ENCODE measurements at regions not wholly inside any gene's neighbourhood (a gene's known extent, or its start where the extent isn't known, plus 50 kb on each side); places are given as distances from the start of the nearest gene placed in this dataset.

DNA sequence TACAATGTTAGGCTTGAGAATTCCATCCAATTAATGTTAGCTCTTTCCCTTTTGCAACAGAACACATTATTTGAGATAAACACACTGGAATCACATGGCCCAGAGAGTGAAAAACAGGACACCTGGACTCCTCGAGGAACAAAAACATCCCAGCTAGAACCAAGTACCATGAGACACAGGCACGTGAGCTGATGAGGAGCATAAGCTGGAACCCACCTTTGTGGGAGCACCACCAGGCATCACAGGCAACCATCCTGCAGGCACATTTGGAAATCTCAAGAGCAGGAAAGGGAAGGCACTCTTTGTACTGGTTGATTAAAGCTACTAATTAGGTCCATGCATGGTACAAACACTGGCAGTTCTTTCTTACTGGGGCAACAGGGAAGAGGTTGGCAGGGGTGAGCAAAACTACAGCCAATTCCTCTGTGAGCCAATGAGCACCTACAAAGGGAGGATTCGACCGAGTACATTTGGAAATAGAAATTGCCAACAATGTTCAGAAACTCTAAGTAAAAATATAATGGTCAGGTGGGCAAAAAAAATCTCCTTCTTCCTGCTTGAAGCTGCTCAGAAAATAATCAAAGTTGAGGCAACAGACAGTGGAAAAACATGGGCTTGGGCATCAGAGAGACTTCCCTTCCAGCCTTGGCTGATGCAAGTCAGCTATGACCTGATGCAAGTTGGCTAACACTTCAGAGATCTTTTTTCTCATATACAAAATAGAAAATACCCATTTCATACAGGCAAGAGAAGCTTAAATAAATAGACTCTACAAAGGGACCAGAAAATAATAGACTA, 216.7 kb downstream of the NUAK1 start:
- no peak for DNase-seq
- no peak overlapping the region for H3K27ac ChIP-seq (ENCODE audit: low read depth in 2 of 2, low read length in 2 of 2)
- H3K36me3 ChIP-seq (ENCODE audit: control insufficient read depth in 2 of 3, insufficient read depth in 3 of 3, low read length in 3 of 3): no peaks in the 10 kb centered on the region
- H3K4me3 ChIP-seq (ENCODE audit: low read length in 3 of 3): no peak overlapping the region
- H3K9ac ChIP-seq (ENCODE audit: low read length in 3 of 3): no peak overlapping the region
- no peak for FAIRE-seq
- no peaks in the 10 kb centered on the region for H3K9me3 ChIP-seq (ENCODE audit: control insufficient read depth in 2 of 3, insufficient read depth in 1 of 3, low read length in 3 of 3)
- no peaks in the 10 kb centered on the region for H3K27me3 ChIP-seq (ENCODE audit: control insufficient read depth, insufficient read depth, low read length)
- no peaks in the 10 kb centered on the region for H3K4me1 ChIP-seq (ENCODE audit: control insufficient read depth in 2 of 3, insufficient read depth in 2 of 3, low read depth in 1 of 3, low read length in 3 of 3)
- intact Hi-C loops (cut with DNase I): no loop called here
- TF ChIP-seq, protein P1, sequence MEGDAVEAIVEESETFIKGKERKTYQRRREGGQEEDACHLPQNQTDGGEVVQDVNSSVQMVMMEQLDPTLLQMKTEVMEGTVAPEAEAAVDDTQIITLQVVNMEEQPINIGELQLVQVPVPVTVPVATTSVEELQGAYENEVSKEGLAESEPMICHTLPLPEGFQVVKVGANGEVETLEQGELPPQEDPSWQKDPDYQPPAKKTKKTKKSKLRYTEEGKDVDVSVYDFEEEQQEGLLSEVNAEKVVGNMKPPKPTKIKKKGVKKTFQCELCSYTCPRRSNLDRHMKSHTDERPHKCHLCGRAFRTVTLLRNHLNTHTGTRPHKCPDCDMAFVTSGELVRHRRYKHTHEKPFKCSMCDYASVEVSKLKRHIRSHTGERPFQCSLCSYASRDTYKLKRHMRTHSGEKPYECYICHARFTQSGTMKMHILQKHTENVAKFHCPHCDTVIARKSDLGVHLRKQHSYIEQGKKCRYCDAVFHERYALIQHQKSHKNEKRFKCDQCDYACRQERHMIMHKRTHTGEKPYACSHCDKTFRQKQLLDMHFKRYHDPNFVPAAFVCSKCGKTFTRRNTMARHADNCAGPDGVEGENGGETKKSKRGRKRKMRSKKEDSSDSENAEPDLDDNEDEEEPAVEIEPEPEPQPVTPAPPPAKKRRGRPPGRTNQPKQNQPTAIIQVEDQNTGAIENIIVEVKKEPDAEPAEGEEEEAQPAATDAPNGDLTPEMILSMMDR (IDR thresholded peaks at IDR 0.05; ENCODE audit: borderline replicate concordance, extremely low read depth, insufficient read depth): no peak

DNA sequence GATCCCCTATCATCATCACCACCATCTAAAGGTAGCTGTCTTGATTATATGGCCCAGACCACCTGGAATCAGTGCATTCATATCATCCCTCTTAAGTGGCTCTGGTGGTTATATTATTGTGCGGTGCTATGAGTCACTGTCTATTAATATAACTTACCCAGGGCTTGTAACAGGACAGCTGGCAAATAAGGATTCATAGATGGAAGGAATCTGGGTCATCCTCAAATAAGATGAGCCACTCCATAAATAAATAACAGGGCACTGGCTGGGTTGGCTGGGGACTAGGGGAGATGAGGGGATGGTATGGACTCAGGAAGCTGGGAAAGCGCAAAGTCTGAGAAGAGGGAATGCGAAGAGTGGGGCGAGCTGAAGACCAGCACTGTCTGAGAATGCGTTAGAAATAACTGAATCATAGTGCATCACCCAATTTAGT, 216.1 kb downstream of the NUAK1 start:
- H3K27ac ChIP-seq (ENCODE audit: low read depth in 2 of 2, low read length in 2 of 2): no peak overlapping the region
- DNase-seq (no peak), FAIRE-seq (no peak)
- H3K27me3 ChIP-seq (ENCODE audit: control insufficient read depth, insufficient read depth, low read length): no peaks in the 10 kb centered on the region
- H3K4me1 ChIP-seq (ENCODE audit: control insufficient read depth in 2 of 3, insufficient read depth in 2 of 3, low read depth in 1 of 3, low read length in 3 of 3): no peaks in the 10 kb centered on the region
- no peaks in the 10 kb centered on the region for H3K36me3 ChIP-seq (ENCODE audit: control insufficient read depth in 2 of 3, insufficient read depth in 3 of 3, low read length in 3 of 3)
- TF ChIP-seq, protein P1 (IDR thresholded peaks at IDR 0.05; ENCODE audit: borderline replicate concordance, extremely low read depth, insufficient read depth): no peak
- no peak overlapping the region for H3K9ac ChIP-seq (ENCODE audit: low read length in 3 of 3)
- intact Hi-C loops (cut with DNase I): no loop called here
- no peaks in the 10 kb centered on the region for H3K9me3 ChIP-seq (ENCODE audit: control insufficient read depth in 2 of 3, insufficient read depth in 1 of 3, low read length in 3 of 3)
- no peak overlapping the region for H3K4me3 ChIP-seq (ENCODE audit: low read length in 3 of 3)

DNA sequence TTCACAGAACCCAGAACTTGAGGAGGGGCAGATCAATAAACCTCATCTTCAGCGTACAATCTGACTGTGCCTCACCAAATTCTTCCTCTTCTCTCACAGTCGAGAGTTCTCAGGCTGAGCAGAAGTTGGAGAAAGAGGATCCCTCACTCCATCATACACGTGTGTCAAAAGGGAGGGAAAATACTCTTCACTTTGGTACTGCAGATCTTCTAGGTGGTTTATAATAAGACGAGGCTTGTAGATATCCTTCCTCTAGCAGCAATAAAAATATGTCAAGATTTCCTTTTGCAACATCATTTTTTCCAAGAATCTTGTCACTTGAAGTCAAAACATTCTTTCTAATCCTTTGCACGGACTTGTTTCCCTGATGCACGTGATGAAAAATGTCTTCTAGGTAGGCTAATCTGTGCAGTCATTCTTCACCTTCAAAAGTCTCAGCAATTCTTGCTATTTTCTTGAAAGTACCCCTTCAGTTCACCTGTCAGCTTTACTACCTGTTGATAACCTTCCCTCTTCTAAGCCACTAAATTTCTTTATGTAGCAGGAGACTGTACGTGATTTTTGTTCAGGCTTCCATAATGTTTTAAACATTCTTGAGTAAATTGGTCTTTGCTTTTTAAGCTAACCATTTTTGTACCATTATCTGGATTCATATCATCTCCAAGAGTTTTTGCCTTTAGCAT, 214.1 kb downstream of the NUAK1 start:
- intact Hi-C loops (cut with DNase I): no loop called here
- Histone ChIP-seq H3K9me3 (ENCODE audit: control insufficient read depth in 2 of 3, insufficient read depth in 1 of 3, low read length in 3 of 3) (no peaks in the 10 kb centered on the region), H3K4me1 (ENCODE audit: control insufficient read depth in 2 of 3, insufficient read depth in 2 of 3, low read depth in 1 of 3, low read length in 3 of 3) (no peaks in the 10 kb centered on the region), H3K9ac (ENCODE audit: low read length in 3 of 3) (no peak overlapping the region), H3K27ac (ENCODE audit: low read depth in 2 of 2, low read length in 2 of 2) (no peak overlapping the region), H3K27me3 (ENCODE audit: control insufficient read depth, insufficient read depth, low read length) (no peaks in the 10 kb centered on the region), H3K4me3 (ENCODE audit: low read length in 3 of 3) (no peak overlapping the region), H3K36me3 (ENCODE audit: control insufficient read depth in 2 of 3, insufficient read depth in 3 of 3, low read length in 3 of 3) (no peaks in the 10 kb centered on the region)
- DNase-seq (no peak), FAIRE-seq (no peak)
- TF ChIP-seq, protein P1 (IDR thresholded peaks at IDR 0.05; ENCODE audit: borderline replicate concordance, extremely low read depth, insufficient read depth): no peak

All from kidney (tissue), 13 donors.